GM06990 (cell line): ENCODE measurements at regions not wholly inside any gene's neighbourhood (a gene's known extent, or its start where the extent isn't known, plus 50 kb on each side); places are given as distances from the start of the nearest gene placed in this dataset.

Experiments used
- DNase-seq: peaks from one replicate; pipeline ENCODE4 v3.0.0-alpha.2; 2011; ENCODE audit not compliant: insufficient read length; ENCODE audit errors: extremely low read depth
- H3K27me3 ChIP-seq: replicated peaks from 2 replicates; pipeline ENCODE4 v1.6.0; 2011; ENCODE audit warnings: low read length; ENCODE audit not compliant: control insufficient read depth, insufficient read depth
- H3K36me3 ChIP-seq: 2 replicates; pipeline ENCODE4 v1.5.1; 2011; ENCODE audit warnings: low read length; ENCODE audit not compliant: control insufficient read depth, insufficient read depth
- H3K4me3 ChIP-seq: replicated peaks from 2 replicates; pipeline ENCODE4 v1.5.1; 2011; ENCODE audit warnings: low read depth, mild to moderate bottlenecking, control low read depth, low read length
- TF ChIP-seq, protein P1 (sequence below): IDR thresholded peaks from 2 replicates; pipeline ENCODE4 v1.5.1; 2011; ENCODE audit warnings: low read length, control low read depth, mild to moderate bottlenecking, inconsistent platforms; ENCODE audit not compliant: insufficient read depth, poor library complexity, severe bottlenecking

DNA sequence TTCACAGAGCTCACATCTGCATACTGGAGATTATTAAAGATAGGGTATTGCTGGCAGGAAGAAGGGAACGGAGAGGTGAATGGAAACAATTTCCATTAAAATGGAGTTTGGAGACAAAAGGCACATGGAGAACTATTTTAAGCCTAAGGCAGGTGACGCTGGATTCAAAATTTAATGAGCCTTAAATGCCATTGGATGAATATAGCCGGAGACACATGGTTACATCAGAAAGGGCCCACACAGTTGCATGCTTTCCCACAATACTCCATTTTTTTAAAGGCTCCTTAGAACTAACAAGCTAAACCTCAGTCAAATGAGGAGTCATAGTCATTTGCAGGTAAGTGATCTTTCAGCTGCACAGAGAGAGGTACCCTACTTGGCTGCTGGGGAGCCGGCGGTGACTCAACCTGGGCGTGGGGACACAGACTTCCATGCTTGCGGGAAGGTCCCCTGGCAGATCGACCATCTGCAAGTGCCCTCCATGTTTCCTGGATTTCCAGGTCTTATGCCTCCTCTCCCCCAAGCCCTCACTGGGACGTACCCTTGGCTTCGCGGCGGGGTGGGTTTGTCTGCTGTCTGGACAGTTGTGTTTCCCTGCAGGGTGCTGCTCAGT lies 259.2 kb downstream of the CBLN1 start:
- Histone ChIP-seq H3K27me3 (peaks cover 2% of the 10 kb centered on the region), H3K4me3 (no peak overlapping the region), H3K36me3 (no peaks in the 10 kb centered on the region)
- TF ChIP-seq, protein P1, sequence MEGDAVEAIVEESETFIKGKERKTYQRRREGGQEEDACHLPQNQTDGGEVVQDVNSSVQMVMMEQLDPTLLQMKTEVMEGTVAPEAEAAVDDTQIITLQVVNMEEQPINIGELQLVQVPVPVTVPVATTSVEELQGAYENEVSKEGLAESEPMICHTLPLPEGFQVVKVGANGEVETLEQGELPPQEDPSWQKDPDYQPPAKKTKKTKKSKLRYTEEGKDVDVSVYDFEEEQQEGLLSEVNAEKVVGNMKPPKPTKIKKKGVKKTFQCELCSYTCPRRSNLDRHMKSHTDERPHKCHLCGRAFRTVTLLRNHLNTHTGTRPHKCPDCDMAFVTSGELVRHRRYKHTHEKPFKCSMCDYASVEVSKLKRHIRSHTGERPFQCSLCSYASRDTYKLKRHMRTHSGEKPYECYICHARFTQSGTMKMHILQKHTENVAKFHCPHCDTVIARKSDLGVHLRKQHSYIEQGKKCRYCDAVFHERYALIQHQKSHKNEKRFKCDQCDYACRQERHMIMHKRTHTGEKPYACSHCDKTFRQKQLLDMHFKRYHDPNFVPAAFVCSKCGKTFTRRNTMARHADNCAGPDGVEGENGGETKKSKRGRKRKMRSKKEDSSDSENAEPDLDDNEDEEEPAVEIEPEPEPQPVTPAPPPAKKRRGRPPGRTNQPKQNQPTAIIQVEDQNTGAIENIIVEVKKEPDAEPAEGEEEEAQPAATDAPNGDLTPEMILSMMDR, result no peak
- DNase-seq, result no peak

DNA sequence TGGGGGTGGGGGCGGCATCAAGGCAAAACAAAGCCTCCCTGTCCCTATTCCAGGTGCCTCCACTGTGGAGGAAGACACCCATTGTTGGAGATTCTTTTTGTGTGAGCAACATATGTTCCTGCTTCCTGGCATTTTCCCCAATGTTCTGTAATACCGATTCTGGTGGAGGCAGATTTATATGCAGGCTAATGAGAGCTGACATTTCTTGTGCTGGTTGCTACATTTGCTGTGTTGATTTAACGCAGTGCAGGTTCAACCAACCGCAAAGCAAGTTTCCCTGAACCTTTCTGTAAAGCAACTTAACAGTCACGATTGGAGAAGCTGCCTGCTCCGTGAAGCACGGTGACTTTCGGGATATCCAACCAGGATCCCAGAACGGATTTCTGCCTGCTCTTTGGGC lies 260.5 kb downstream of the CBLN1 start:
- TF ChIP-seq, protein P1, result no peak
- no peak for DNase-seq
- H3K36me3 ChIP-seq, result no peaks in the 10 kb centered on the region
- peaks cover 2% of the 10 kb centered on the region for H3K27me3 ChIP-seq
- no peak overlapping the region for H3K4me3 ChIP-seq

DNA sequence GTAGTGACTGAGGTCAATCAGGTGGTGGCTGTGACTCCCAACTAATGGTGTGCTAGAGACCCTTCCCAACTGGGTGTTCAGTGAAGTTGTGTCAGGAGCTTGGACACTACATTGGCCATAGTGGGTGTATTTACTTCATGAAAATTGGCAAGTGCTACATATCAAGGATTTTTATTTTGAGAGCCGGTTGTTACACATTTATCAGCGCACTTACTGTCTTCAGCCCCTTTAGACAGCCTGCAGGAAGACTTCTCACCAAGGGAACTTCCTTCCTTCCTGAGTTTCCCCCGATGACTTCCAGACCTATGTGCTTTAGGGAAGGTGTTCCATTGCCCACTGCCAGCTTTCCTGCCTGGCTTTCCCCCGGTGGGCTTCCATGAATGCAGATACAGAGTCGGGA lies 261.2 kb downstream of the CBLN1 start:
- Histone ChIP-seq H3K4me3 (no peak overlapping the region), H3K36me3 (no peaks in the 10 kb centered on the region), H3K27me3 (peaks cover 2% of the 10 kb centered on the region)
- no peak for DNase-seq
- TF ChIP-seq, protein P1, result no peak

DNA sequence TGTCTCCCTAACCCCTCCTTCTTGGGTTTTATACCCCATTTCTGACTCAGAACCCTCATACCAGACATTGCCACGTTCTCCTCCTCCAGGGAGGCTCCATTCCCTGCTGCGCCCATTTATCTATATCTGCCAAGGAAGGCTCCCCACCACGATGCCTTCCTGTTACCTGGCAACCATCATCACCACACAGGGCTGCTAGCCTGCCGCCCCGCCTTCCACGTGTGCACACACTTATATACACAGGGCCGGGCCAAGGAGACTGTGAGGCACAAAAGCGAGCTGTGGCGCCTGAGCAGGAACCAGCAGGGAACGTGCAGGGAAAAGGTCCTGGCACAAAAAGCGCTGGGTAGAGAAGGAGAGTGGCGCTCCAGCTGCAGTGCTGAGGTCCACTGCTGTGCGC lies 261.8 kb downstream of the CBLN1 start:
- Histone ChIP-seq H3K27me3 (peaks cover 2% of the 10 kb centered on the region), H3K36me3 (no peaks in the 10 kb centered on the region), H3K4me3 (no peak overlapping the region)
- TF ChIP-seq, protein P1, result no peak
- no peak for DNase-seq

DNA sequence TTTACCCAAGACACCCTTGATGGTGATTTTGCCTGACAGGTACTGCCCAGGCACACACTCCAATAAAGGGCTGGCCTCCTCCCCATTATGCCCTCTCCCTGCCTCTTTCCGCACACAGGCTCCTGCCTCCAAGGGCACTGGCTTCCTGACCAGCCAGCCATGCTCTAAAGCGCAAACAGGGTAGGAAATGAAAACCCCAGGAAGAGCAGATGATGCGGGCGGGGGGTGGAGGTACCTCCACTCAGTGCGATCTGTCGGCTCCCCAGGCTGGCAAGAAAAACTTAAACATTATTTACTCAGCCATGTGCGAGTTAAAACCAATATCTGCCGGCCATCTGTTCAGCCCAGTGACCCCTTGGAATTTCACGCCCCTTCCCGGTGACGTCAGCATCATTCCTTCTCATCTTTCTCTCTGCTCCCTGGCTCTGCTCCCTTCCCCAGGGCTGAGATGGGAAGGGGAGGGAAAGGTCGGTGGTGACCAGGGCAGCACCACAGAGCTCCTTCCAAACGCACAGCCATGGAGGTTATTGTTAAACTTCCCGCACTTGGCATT lies 262.5 kb downstream of the CBLN1 start:
- TF ChIP-seq, protein P1, result no peak
- no peak for DNase-seq
- Histone ChIP-seq H3K4me3 (no peak overlapping the region), H3K36me3 (no peaks in the 10 kb centered on the region), H3K27me3 (peaks cover 2% of the 10 kb centered on the region)
